ENCODE measurements at regions not wholly inside any gene's neighbourhood (a gene's known extent, or its start where the extent isn't known, plus 50 kb on each side); places are given as distances from the start of the nearest gene placed in this dataset.

- TF ChIP-seq, protein P1, sequence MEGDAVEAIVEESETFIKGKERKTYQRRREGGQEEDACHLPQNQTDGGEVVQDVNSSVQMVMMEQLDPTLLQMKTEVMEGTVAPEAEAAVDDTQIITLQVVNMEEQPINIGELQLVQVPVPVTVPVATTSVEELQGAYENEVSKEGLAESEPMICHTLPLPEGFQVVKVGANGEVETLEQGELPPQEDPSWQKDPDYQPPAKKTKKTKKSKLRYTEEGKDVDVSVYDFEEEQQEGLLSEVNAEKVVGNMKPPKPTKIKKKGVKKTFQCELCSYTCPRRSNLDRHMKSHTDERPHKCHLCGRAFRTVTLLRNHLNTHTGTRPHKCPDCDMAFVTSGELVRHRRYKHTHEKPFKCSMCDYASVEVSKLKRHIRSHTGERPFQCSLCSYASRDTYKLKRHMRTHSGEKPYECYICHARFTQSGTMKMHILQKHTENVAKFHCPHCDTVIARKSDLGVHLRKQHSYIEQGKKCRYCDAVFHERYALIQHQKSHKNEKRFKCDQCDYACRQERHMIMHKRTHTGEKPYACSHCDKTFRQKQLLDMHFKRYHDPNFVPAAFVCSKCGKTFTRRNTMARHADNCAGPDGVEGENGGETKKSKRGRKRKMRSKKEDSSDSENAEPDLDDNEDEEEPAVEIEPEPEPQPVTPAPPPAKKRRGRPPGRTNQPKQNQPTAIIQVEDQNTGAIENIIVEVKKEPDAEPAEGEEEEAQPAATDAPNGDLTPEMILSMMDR (IDR thresholded peaks at IDR 0.05): no peak
- TF ChIP-seq POLR2A (IDR thresholded peaks at IDR 0.05): no peak
- TF ChIP-seq EP300 (IDR thresholded peaks at IDR 0.05): no peak
Observed at GRCh38 chr22:44401783-44402110, 89.0 kb upstream of the SHISAL1 start.

Measured in tibial nerve (tissue), 4 donors.